GM12878 (cell line): ENCODE measurements at regions not wholly inside any gene's neighbourhood (a gene's known extent, or its start where the extent isn't known, plus 50 kb on each side); places are given as distances from the start of the nearest gene placed in this dataset.

Source experiments
- CEBPB ChIP-seq, 2 experiments: fragments of 150-350 bp in 1 of 2; IDR thresholded peaks; 2 replicates each; pipeline ENCODE4 v1.6.1; 2012 to 2014; ENCODE audit warnings: low read depth in 2 of 2, low read length in 2 of 2, borderline replicate concordance in 1 of 2, inconsistent platforms in 1 of 2
- CREB1 ChIP-seq: IDR thresholded peaks from 2 replicates; pipeline ENCODE4 v1.6.1; 2012; ENCODE audit warnings: low read depth, mild to moderate bottlenecking, inconsistent platforms
- MYB ChIP-seq: fragments of 150-350 bp; IDR thresholded peaks from 2 replicates; pipeline ENCODE4 v1.6.1; 2014; ENCODE audit warnings: mild to moderate bottlenecking, low read depth, low read length, borderline replicate concordance
- NFXL1 ChIP-seq: fragments of 450-650 bp; IDR thresholded peaks from 2 replicates; pipeline ENCODE4 v1.6.1; 2017; ENCODE audit warnings: antibody characterized with exemption, mild to moderate bottlenecking, borderline replicate concordance
- NFYB ChIP-seq: IDR thresholded peaks from 2 replicates; pipeline ENCODE4 v1.6.1; 2011; ENCODE audit warnings: low read depth, mild to moderate bottlenecking, low read length, improper control_type of control experiment, moderate library complexity; ENCODE audit not compliant: insufficient read depth
- PAX5 ChIP-seq: IDR thresholded peaks from 2 replicates; pipeline ENCODE4 v1.6.1; 2011; ENCODE audit warnings: low read depth, low read length, borderline replicate concordance
- POLR2AphosphoS2 ChIP-seq: IDR thresholded peaks from 2 replicates; pipeline ENCODE4 v1.6.1; 2011; ENCODE audit warnings: low read depth, mild to moderate bottlenecking, low read length, improper control_type of control experiment, moderate library complexity
- RELA ChIP-seq: fragments of 450-650 bp; IDR thresholded peaks from 2 replicates; pipeline ENCODE4 v1.8.0; 2014; ENCODE audit warnings: borderline replicate concordance; ENCODE audit not compliant: partially characterized antibody
- SMC3 ChIP-seq: IDR thresholded peaks from 2 replicates; pipeline ENCODE4 v1.6.1; 2011; ENCODE audit warnings: low read length, improper control_type of control experiment, borderline replicate concordance
- TF ChIP-seq, protein P1 (sequence below): fragments of 450-650 bp; IDR thresholded peaks from 2 replicates; pipeline ENCODE4 v1.6.1; 2017; ENCODE audit warnings: mild to moderate bottlenecking, low read depth, inconsistent platforms; ENCODE audit not compliant: poor library complexity, severe bottlenecking
- TF ChIP-seq, protein P2 (sequence below): fragments of 450-650 bp; conservative IDR thresholded peaks from 2 replicates; pipeline ENCODE4 v1.6.1; 2017; ENCODE audit warnings: mild to moderate bottlenecking, moderate library complexity
- TF ChIP-seq, protein P3 (sequence below): IDR thresholded peaks from 2 replicates; pipeline ENCODE4 v1.6.1; 2011; ENCODE audit warnings: low read depth, mild to moderate bottlenecking, low read length, moderate library complexity, borderline replicate concordance; ENCODE audit errors: extremely low read depth
- TF ChIP-seq, protein P4 (sequence below): fragments of 450-650 bp; IDR thresholded peaks from 2 replicates; pipeline ENCODE4 v1.6.1; 2016; ENCODE audit warnings: mild to moderate bottlenecking, moderate library complexity, borderline replicate concordance
- TF ChIP-seq, protein P5 (sequence below), 3 experiments: IDR thresholded peaks in 2 of 3; conservative IDR thresholded peaks in 1 of 3; 2 replicates each; pipeline ENCODE4 v1.5.1; 2011; ENCODE audit warnings: low read depth in 3 of 3, low read length in 3 of 3, mild to moderate bottlenecking in 3 of 3, control low read depth in 2 of 3, moderate library complexity in 2 of 3, inconsistent platforms in 1 of 3, mixed read lengths in 1 of 3; ENCODE audit not compliant: control insufficient read depth in 2 of 3, insufficient read depth in 1 of 3; ENCODE audit errors: extremely low read depth in 1 of 3
- TF ChIP-seq, protein P6 (sequence below): IDR thresholded peaks from 2 replicates; pipeline ENCODE4 v1.6.1; 2012; ENCODE audit warnings: low read depth, low read length, improper control_type of control experiment

DNA sequence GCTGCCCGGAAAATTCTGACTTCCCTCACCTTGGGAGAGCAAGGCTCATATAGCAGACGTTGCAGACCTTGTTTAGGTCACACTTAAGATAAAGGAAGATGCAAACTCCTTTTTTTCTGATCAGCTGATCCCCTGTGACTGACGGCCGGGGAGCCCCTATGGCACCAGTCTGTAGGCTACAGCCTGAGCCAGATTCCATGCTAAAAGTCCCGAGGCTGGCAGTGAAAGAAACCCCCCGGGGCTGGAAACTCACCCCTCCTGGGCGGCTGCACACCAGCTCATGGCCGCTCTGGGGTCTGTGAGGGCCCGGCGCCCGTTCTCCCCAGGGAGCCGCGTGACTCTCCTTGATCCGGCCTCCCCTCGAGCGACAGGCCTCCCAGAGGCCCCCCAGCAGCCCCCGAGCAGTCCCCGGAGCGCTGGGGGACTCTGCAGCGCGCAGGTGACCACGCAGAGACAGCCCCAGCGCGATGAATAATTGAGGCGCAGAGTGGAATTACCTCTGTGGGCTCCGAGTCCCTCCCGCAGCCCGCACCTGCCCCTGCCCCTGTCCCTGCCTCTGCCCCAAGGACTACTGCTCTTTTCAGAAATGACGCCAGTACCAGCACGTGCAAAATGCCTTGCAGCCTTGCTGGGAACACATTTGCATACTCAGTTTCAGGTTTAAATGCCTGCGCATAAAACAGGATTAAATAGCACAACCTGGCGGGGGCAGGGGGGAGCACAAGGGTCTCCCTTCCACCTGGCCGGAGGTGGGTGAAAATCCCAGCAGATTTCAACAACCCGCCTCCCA, 62.6 kb upstream of the CLDN14 start (continued):
- TF ChIP-seq NFXL1 (no peak), SMC3 (peak; percentile 79), CREB1 (no peak), MYB (no peak), PAX5 (peak; percentile 31; the same call in 1 of the 2 replicates), RELA (peak; percentile 25), POLR2AphosphoS2 (peak; percentile 66; the same call in 1 of the 2 replicates), NFYB (no peak), CEBPB (IDR thresholded peaks at IDR 0.05; ENCODE audit: borderline replicate concordance in 1 of 2, low read depth in 2 of 2, low read length in 2 of 2) (no peak)
- TF ChIP-seq, protein P1, sequence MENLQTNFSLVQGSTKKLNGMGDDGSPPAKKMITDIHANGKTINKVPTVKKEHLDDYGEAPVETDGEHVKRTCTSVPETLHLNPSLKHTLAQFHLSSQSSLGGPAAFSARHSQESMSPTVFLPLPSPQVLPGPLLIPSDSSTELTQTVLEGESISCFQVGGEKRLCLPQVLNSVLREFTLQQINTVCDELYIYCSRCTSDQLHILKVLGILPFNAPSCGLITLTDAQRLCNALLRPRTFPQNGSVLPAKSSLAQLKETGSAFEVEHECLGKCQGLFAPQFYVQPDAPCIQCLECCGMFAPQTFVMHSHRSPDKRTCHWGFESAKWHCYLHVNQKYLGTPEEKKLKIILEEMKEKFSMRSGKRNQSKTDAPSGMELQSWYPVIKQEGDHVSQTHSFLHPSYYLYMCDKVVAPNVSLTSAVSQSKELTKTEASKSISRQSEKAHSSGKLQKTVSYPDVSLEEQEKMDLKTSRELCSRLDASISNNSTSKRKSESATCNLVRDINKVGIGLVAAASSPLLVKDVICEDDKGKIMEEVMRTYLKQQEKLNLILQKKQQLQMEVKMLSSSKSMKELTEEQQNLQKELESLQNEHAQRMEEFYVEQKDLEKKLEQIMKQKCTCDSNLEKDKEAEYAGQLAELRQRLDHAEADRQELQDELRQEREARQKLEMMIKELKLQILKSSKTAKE: no peak
- TF ChIP-seq, protein P2, sequence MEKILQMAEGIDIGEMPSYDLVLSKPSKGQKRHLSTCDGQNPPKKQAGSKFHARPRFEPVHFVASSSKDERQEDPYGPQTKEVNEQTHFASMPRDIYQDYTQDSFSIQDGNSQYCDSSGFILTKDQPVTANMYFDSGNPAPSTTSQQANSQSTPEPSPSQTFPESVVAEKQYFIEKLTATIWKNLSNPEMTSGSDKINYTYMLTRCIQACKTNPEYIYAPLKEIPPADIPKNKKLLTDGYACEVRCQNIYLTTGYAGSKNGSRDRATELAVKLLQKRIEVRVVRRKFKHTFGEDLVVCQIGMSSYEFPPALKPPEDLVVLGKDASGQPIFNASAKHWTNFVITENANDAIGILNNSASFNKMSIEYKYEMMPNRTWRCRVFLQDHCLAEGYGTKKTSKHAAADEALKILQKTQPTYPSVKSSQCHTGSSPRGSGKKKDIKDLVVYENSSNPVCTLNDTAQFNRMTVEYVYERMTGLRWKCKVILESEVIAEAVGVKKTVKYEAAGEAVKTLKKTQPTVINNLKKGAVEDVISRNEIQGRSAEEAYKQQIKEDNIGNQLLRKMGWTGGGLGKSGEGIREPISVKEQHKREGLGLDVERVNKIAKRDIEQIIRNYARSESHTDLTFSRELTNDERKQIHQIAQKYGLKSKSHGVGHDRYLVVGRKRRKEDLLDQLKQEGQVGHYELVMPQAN: 0 out of 2 replicates have a peak, but pooled peaks have one; percentile 38
- TF ChIP-seq, protein P3, sequence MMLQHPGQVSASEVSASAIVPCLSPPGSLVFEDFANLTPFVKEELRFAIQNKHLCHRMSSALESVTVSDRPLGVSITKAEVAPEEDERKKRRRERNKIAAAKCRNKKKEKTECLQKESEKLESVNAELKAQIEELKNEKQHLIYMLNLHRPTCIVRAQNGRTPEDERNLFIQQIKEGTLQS: no peak
- TF ChIP-seq, protein P4, sequence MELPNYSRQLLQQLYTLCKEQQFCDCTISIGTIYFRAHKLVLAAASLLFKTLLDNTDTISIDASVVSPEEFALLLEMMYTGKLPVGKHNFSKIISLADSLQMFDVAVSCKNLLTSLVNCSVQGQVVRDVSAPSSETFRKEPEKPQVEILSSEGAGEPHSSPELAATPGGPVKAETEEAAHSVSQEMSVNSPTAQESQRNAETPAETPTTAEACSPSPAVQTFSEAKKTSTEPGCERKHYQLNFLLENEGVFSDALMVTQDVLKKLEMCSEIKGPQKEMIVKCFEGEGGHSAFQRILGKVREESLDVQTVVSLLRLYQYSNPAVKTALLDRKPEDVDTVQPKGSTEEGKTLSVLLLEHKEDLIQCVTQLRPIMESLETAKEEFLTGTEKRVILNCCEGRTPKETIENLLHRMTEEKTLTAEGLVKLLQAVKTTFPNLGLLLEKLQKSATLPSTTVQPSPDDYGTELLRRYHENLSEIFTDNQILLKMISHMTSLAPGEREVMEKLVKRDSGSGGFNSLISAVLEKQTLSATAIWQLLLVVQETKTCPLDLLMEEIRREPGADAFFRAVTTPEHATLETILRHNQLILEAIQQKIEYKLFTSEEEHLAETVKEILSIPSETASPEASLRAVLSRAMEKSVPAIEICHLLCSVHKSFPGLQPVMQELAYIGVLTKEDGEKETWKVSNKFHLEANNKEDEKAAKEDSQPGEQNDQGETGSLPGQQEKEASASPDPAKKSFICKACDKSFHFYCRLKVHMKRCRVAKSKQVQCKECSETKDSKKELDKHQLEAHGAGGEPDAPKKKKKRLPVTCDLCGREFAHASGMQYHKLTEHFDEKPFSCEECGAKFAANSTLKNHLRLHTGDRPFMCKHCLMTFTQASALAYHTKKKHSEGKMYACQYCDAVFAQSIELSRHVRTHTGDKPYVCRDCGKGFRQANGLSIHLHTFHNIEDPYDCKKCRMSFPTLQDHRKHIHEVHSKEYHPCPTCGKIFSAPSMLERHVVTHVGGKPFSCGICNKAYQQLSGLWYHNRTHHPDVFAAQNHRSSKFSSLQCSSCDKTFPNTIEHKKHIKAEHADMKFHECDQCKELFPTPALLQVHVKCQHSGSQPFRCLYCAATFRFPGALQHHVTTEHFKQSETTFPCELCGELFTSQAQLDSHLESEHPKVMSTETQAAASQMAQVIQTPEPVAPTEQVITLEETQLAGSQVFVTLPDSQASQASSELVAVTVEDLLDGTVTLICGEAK: no peak
- TF ChIP-seq, protein P5, sequence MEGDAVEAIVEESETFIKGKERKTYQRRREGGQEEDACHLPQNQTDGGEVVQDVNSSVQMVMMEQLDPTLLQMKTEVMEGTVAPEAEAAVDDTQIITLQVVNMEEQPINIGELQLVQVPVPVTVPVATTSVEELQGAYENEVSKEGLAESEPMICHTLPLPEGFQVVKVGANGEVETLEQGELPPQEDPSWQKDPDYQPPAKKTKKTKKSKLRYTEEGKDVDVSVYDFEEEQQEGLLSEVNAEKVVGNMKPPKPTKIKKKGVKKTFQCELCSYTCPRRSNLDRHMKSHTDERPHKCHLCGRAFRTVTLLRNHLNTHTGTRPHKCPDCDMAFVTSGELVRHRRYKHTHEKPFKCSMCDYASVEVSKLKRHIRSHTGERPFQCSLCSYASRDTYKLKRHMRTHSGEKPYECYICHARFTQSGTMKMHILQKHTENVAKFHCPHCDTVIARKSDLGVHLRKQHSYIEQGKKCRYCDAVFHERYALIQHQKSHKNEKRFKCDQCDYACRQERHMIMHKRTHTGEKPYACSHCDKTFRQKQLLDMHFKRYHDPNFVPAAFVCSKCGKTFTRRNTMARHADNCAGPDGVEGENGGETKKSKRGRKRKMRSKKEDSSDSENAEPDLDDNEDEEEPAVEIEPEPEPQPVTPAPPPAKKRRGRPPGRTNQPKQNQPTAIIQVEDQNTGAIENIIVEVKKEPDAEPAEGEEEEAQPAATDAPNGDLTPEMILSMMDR (IDR thresholded peaks at IDR 0.05 in 2 of 3, conservative IDR thresholded peaks at IDR 0.05 in 1 of 3; ENCODE audit: control insufficient read depth in 2 of 3, extremely low read depth in 1 of 3, insufficient read depth in 1 of 3, low read depth in 3 of 3, low read length in 3 of 3): peak; percentile 70 to 79 (median 73)
- TF ChIP-seq, protein P6, sequence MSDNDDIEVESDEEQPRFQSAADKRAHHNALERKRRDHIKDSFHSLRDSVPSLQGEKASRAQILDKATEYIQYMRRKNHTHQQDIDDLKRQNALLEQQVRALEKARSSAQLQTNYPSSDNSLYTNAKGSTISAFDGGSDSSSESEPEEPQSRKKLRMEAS: peak; percentile 80; the same call in 1 of the 2 replicates
